ENCODE measurements at regions not wholly inside any gene's neighbourhood (a gene's known extent, or its start where the extent isn't known, plus 50 kb on each side); places are given as distances from the start of the nearest gene placed in this dataset.

DNA sequence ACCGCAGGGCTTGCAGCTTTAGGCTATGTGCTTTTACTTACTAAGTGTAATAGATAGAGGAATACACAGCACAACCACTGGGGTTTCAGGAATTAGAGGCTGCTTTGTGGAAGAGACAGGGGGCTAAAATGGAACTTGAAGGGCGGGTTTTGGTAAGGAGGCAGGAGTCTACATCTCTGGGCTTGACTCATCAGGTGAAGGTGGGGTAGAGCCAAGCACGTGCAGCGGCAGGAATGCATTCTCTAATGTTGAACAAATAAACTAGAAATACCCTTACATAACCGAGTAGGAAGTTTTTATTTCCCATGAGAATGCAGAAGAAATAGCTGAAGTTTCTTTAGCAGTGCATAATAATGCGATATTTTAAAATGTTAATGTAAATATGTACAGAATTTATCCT is 673.8 kb upstream of the SALL3 start:
- no peak for DNase-seq

DNA sequence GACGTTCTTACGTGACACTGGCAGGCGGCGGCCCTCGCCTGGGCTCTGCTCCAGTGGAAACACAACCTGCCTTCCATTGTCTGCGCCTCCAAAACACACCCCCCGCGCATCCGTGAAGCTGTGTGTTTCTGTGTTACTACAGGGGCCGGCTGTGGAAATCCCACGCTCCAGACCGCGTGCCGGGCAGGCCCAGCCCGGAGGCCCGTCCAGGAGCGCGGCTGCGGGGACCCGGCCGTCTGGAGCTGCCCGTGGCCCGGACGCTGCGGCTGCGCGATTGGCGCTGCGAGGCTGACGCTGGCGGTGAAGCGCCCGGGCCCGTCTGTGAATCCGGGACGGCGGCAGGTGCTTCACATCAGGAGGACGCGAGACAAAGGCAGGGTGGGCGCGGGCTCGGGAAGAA is 670.3 kb upstream of the SALL3 start:
- no peak for DNase-seq

DNA sequence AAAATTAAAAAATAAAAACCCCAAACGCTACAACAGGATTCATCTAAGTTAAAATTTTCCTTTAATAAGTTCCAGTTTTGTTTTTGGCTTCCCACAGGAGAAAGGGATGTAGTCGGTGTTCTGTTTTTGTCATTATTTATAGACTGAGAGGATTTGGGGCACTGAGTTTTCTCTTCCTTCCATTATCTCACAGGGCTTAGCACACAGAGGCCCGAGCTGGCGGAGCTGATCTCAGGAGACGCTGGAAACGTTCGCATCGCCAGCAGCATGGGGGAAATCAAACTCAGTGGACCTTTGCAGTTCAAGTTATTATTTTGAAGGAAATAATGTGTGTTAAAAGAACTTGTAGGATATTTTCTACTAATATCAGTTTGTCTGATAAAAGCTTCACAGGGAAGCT is 669.7 kb upstream of the SALL3 start:
- DNase-seq: no peak

DNA sequence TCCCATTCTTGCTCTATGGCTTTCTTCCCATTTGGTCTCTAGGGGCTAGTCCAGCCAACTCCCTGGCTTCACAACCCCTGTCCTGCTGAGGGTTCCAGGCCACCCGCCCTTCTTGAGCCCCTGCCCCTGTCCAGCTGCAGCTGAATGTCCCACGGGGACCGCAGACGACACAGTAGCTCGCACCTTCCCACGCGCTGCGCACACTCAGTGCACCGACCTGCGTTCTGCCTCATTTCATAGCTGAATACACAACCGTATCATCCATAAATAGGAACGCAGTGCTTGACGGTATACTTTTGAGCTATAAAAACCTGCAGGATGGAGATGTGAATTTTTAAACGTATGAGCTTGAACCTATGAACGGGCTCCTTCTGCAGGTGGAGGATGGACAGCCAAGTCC is 660.4 kb upstream of the SALL3 start:
- no peak for DNase-seq

DNA sequence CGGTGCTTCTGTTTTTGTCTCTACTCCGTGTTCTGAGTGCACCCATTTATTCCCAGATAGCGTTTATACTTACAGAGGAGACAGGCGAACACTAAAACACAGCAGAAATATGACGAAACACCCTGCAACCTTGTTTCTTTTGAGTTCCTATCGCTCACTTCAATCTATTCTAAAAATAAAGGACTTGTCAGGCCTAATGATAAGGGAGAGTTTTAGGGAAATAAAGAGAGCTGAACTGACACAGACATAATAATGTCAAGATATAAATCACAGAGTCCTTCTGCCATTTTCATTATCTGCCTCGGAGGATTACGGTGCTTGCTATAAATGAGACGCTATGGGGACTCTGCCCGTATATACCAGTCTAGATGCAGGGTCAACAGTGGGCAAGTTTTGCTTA is 659.7 kb upstream of the SALL3 start:
- no peak for DNase-seq

DNA sequence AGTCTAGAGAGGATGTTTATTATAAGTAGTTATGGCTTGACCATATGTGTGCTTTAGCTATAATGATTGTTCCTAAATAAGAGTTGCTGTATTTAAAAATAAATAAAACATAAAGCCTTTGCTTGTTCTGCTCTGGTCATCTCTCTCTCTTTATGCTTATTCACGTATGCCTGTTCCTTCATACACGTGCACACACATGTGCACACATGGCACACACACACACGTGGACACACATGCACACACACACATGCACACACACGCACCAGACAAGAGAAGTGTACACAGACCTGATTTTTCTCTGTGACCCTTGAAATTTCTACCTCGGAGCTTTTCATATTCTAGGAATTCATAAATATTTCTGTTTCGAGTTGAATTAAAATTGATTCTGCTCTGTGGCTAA is 658.2 kb upstream of the SALL3 start:
- no peak for DNase-seq

DNA sequence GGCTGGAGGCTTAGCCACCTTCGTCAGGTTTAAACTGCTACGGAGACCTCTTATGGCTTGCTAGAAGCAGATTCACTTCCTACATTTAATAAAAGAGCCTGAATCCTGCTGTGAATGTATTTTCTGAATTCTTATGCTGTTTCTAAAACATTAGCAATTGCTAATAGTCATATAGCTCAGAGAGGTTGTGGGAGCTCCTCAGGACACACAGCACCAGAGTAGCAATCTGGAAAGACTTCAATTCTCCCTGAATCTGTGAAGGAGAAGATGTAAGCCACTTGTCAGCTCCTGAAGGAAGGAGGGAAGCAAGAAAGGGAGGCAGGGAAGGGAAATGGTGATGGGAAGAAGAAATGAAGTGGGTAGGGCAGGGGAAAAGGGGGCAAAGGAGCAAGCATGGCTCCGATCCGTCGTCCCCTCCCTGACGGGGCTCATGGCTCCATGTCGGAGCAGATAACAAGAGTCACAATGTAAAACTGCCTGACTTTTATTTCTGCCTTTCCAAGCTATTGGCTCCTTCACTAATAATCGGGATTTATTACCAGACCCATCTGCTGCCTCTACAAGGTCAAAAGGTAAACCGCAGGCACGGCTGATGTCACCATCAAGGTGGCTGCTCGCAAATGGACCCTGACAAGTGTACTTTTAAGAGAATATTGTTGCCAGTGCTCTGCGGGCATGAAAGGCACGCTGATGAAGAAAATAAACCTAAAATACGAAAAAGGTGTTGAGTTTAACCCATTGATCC is 656.0 kb upstream of the SALL3 start:
- no peak for DNase-seq

DNA sequence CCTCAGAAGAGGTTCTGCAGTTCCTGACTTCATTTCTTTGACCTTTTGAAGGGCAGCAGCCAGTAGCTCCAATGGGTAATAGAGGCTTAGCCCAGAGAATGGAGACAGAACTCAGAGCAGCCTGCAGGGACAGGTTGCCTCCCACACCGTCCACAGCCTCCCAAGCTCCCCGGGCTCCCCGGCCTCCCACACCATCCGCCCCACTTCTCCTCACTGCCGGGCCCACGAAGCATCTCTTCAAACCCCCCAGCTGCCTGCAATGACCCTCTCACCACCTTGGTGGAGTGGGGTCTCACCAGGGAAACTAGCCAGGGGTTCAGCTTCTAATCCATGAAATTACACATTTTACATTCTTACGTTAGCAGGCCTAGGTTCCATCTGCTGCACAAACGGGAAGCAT is 652.0 kb upstream of the SALL3 start:
- no peak for DNase-seq

DNA sequence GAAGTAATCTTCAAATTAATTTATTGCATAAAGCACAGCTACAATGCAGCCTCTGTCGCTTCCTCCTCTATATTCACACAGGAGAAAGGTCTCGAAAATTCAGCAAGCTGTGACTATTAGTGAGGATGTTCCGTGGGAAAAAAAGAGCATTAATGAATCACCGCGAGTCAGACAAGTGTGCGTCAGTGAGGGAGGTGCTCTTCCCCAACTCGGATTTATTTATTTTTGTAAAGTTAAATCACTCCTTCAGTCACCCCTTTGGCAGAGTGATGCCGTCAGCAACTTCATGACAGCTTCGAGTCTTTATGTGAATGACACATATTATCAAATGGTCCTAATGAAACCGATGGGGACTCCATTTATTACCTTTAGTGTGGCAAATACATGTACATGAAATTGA is 648.9 kb upstream of the SALL3 start:
- DNase-seq: no peak

DNA sequence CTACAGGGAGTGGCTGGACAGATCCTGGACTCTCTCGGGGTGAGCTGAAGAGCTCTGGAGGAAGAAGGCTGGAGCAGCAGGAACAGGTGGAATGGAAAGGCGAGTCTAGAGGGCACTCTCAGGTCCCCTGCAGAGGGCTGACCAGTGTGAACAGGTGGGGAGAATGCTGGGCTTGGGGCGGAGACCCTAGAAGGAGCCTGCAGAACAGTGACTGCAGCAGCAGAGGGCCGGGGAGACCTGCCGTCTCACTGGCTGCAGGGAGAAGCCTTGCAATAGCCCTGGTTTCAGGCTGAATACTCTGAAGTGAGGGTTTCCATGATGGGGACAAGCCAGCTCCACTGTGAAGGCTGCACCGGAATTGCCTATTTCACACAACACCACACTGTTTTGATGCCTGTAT is 626.7 kb upstream of the SALL3 start:
- DNase-seq: no peak

DNA sequence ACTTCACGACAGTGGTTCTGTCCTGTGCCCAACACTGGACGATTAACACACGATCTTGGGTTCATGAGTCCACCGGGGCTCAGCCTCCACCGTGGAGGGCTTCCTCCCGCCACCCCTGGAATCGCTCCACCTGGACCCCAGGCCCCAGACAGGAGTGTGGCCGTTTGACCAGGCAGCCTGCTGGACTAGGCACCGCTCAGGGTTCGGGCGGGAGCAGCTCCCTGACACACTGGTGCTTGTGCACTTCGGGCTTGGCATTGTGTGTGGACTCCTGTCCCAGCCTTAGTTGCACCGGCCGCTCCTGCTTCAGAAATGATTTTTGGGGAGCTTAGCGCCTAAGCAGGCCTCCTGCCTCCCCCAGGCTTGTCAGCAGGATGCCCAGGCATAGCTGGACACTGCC is 617.4 kb upstream of the SALL3 start:
- no peak for DNase-seq

DNA sequence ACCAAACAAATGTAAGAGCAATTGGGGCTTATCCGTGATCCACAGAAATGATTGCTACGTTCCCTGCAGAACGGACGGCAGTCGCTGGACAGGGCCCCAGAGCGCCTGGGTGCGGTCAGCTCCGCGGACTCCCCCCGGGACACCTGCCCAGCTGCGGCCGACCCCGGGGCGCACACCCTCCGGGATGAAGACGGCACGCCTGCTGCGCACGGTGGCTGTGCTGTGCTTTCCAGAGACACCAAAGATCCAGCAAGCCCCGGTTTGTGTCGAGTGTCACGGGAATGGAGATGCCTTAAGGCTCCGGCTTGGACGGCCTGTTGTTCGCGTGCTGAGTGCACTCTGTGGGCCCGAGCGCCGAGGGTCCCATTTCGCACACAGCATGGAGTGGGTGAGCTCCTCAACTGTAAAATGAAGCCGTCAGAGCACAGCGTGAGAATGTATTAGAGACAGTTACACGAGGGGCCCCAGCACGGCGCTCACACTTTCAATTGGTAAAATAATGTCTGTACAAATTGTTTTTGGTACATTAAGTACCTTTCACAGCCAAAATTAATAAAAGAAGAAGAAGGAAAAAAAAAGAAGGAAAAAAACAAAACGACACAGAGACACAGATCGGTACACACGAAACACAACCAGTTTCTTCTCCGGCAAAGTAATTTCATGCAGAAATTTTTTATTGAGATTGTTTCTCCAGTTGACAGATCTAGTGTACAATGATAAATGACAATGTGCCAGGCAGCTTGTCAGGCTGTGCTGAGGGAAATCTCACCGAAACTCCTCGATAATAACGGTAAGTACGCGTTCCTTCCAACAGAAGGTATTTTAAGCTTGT is 615.8 kb upstream of the SALL3 start:
- no peak for DNase-seq

DNA sequence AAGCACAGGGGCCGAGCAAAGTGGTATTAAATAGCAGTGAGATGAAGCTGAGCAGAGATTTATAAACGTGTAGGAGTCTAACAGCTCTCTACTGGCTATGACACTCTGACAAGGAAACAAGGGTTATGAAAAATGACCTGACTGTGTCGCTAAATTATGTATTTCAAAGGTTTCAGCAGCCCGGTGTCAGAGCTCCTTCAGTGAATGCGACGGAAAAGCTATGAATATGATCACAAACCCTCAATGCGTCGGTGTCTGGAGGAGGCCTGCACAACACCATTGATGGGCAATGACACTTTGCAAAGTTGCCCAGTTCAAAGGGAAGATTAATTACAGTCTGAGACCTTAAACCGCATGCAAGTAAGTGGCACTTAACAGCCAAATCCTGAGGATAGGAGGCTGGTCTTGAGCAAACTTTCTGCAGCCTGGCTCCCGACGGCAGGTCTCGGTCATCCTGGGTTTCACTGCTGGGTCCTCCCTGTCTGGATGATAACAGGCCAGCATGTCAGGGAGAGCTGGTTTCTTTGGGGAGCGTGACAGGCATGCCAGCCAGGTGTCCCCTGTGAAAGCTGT is 615.1 kb upstream of the SALL3 start:
- DNase-seq: no peak

DNA sequence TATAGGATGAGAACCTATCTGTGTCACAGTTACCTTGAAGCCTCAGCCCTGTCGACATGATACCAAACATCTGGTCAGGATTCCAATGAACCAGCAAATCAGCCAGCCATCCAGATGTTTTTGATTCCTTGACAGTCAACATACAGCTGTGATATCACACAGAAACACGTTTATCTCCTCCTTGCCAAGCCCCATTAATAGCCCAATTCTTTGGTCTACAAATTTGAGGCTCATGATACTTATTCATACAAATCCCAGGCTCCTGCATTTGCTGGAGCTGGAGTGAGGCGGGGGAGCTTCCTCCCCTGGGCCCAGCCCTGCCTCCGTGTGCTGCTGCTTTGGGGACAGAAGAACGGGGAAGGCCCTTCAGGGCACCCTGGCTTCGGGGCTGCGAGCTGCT is 611.6 kb upstream of the SALL3 start:
- DNase-seq: no peak

DNA sequence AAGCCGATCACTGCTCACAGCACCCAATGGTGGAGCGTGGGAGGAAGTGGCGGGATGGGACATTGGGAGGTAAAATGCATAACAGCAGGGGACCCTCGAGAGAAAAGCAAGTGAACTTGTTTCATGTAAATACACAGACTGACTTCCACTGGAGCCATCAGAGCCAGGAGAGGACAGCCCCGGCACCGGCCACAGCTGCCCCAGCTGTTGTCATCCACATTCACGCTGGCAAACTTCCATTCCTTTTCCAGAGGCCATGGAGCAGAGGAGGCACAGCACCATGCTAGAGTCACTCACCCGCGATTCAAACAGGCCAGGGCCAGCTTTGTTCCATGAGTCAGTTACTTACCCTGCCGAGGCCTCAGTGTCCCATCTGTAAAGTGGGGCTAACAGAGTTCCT is 610.9 kb upstream of the SALL3 start:
- DNase-seq: no peak

DNA sequence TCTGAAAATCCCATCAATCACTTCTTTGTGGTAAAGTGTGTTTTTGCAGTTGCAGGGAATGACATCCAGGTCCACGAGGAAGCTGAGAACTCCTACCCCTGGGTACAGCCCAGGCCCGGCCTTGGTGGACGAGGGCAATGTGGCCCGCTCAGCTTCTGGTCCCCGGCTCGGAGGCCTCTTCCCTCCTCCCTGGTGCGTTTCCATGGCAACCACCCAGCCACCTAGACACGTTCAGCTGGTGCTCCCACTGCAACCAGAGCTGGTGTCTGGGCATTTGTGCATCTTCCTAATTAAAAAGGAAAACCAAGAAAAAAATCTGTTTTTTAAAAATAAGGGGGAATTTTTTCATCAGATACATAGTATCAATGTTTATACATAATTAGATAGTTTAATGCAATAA is 603.6 kb upstream of the SALL3 start:
- DNase-seq: no peak

DNA sequence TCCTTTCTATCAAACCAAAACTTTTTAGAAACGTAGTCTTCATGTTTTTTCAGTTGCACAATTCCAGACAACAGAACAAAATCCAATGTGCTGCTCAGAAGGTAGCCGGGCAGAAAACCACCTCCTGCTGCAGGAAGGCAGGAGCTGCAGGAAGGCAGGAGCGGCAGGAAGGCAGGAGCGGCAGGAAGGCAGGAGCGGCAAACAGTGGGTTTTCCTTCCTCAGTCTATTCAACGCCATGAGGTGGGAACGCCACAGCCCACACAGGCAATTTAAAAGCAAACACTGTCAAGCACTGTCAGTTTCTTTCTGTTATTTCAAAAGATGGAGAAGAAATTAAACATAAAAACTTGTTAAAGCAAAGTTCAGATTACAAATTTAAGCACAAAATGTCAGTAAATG is 601.2 kb upstream of the SALL3 start:
- DNase-seq: no peak

DNA sequence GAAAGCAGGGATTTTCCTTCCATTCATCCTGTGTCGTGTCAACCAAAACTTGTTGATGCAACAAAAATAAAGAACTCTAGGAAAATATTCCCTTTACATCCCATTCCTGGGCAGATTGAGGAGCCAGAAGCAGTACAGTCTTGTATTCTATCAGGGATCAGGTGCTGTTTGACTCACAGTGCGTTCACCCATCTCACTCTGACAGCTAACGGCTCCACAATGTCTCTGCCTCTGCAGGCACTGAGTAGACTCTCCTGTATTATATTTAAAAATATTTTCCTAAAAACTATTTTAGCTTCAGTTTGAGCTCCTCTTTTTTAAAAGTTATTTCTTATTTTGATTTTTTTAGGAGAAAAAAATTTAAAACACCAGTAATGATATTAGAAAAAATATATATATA is 600.6 kb upstream of the SALL3 start:
- DNase-seq: no peak

DNA sequence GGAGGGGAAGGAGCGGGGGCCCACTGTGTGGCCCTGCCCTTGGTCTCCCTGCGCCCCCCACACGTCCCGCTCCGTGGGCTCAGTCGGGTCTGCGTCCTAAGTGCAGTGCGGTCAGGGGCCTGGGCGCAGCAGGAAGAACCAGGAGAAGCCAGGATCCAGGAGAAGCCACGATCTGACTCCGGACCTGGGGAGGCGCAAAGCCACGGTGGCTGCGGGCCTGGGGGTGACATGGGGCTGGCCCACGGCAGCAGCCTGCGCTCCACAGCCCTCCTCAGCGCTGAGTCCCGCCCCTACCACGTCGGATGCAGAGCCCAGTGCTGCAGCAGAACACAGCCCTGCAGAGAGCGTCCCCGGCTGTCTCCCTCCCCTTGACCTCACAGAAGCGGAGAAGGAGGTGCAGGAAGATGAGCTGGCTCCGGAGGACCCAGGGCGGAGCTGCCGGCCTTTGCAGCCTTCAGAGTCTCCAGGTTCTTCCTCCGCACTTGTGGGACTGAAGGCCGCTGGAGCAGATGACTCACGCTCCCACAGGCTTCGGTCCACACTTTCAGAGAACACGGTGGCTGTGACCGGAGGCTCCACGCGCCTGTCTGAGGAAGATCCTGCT is 589.2 kb upstream of the SALL3 start:
- DNase-seq: no peak

DNA sequence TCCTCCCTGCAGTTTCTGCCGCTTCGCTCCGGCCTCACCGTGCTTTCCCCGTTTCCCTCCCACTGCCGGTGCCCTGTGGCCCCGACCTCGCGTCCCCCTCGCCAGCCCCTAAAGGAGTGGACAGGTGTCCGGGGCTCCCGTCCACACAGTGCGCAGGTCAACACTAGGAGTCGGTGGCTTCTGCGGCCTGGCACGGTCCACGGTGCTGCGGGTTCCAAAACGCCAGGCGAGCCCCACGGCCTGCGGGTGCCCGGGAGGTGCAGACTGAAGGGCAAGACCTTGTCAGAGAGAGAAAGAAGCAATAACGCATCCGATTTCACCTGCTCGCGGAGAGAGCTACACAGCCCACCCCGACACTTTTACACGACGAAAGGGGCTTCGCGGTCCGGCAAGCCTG is 588.7 kb upstream of the SALL3 start:
- no peak for DNase-seq

DNA sequence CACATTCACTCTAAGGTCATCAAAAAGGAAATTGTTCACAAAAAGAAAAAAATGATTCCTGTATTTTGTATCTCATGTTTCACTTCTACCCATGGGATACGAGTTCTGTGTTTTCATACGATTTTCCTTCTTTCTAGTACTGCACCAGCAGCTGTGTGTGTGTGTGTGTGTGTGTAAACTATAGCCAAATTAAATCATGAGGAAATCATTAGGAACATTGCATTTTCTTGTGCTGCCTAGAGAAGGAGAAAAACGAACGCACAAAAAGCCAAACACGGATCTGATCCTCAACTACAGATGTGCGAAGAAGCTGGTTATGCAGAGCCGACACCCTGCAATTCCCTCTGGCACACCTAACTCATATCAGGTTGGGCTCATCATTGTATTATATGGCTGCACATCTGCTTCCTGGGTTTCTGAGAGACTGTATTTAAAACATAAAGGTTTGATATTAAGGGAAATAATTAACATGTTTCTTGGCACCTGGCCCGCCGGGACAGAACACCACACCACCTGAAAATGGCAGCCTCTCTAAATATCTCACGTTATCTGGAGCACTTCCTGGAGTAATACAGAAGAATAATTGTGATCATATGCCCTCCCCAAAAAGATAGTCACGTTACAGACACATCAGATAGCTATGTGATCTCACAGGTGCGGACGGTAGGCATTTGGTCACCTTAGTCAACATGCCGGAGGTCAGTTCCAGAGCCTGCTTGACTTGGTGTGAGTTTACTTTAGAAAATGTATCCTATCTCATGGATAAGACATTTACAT is 586.3 kb upstream of the SALL3 start:
- no peak for DNase-seq

DNA sequence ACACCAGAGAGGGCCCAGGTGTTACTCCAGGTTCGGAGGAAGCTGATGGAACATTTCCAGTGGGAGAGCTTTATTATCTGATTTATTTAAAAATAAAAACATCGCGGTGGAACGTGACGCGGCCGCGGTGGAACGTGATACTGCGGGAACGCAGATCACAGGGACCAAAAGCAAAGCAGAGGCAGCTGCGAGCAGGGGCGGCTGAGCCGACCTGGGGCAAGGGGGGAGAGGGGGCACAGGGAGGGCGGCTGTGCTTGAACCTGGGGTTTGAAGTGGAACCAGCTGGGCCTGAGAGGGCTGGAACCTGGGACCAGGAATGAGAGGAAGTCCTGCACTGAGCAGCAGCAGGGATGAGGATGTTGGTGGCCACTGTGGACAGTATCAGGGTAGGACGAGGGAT is 583.5 kb upstream of the SALL3 start:
- no peak for DNase-seq

DNA sequence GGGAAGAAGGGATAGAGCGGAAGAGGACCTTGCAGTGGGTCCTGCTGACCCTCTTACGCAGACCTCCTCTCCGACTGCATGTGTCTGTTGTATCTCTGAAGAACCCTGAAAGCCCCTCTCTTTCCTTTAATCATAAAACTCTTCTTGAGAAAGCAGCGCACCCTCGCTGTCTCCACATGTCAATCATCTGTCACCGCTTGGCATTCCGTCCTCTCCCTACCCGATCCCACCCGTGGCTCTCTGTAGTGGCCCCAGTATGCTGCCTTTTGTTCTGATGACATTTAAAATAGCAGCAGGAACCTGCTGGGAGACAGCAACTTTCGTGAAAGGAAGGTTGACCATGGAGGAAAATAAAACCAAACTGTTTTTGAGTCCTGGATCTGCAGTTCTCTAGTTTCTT is 582.9 kb upstream of the SALL3 start:
- DNase-seq: no peak

Measured in NCI-H2171 treated with DMSO at 0.1 percent for 48 hours (cell line).